ENCODE measurements at regions not wholly inside any gene's neighbourhood (a gene's known extent, or its start where the extent isn't known, plus 50 kb on each side); places are given as distances from the start of the nearest gene placed in this dataset.
A peak's percentile ranks its signal among the peaks of the same experiment; 100 is the strongest.

GRCh38 chr13:110790371-110790770 lies 76.9 kb downstream of the ING1 start:
- DNase-seq = no peak
- Histone ChIP-seq H3K27me3 (ENCODE audit: control insufficient read depth, insufficient read depth, low read length) (peaks cover 5% of the 10 kb centered on the region), H3K4me3 (ENCODE audit: low read length) (no peak overlapping the region), H3K4me1 (ENCODE audit: control insufficient read depth, insufficient read depth, low read length) (no peaks in the 10 kb centered on the region), H3K36me3 (ENCODE audit: control insufficient read depth, insufficient read depth, low read length) (no peaks in the 10 kb centered on the region), H3K9me3 (ENCODE audit: control insufficient read depth, low read depth, low read length) (peaks cover 4% of the 10 kb centered on the region), H3K27ac (ENCODE audit: low read length) (no peak overlapping the region)
- no CpG with 5 or more reads among the region's 3 CpGs for WGBS (ENCODE audit: insufficient coverage, low lambda C conversion rate)

- Histone ChIP-seq H3K4me1 (ENCODE audit: control insufficient read depth, insufficient read depth, low read length) (no peaks in the 10 kb centered on the region), H3K36me3 (ENCODE audit: control insufficient read depth, insufficient read depth, low read length) (no peaks in the 10 kb centered on the region), H3K4me3 (ENCODE audit: low read length) (no peak overlapping the region), H3K27ac (ENCODE audit: low read length) (no peak overlapping the region), H3K27me3 (ENCODE audit: control insufficient read depth, insufficient read depth, low read length) (peaks cover 9% of the 10 kb centered on the region), H3K9me3 (ENCODE audit: control insufficient read depth, low read depth, low read length) (peaks cover 4% of the 10 kb centered on the region)
- DNase-seq = no peak
- no CpG with 5 or more reads among the region's 7 CpGs for WGBS (ENCODE audit: insufficient coverage, low lambda C conversion rate)
Measured at GRCh38 chr13:110794209-110794608, 80.7 kb downstream of the ING1 start.

GRCh38 chr13:110797230-110797877 lies 83.9 kb downstream of the ING1 start:
- H3K36me3 ChIP-seq (ENCODE audit: control insufficient read depth, insufficient read depth, low read length) = no peaks in the 10 kb centered on the region
- DNase-seq = no peak
- no peak overlapping the region for H3K4me3 ChIP-seq (ENCODE audit: low read length)
- no peak overlapping the region for H3K27ac ChIP-seq (ENCODE audit: low read length)
- peaks cover 2% of the 10 kb centered on the region for H3K4me1 ChIP-seq (ENCODE audit: control insufficient read depth, insufficient read depth, low read length)
- WGBS (ENCODE audit: insufficient coverage, low lambda C conversion rate) = 70% methylated on average over 2 of the region's 9 CpGs
- H3K9me3 ChIP-seq (ENCODE audit: control insufficient read depth, low read depth, low read length) = peaks cover 4% of the 10 kb centered on the region
- peaks cover 15% of the 10 kb centered on the region for H3K27me3 ChIP-seq (ENCODE audit: control insufficient read depth, insufficient read depth, low read length)

GRCh38 chr13:110798081-110798994 lies 84.8 kb downstream of the ING1 start:
- Histone ChIP-seq H3K36me3 (ENCODE audit: control insufficient read depth, insufficient read depth, low read length) (no peaks in the 10 kb centered on the region), H3K27me3 (ENCODE audit: control insufficient read depth, insufficient read depth, low read length) (peaks cover 15% of the 10 kb centered on the region), H3K4me3 (ENCODE audit: low read length) (no peak overlapping the region), H3K4me1 (ENCODE audit: control insufficient read depth, insufficient read depth, low read length) (peaks cover 2% of the 10 kb centered on the region), H3K27ac (ENCODE audit: low read length) (no peak overlapping the region), H3K9me3 (ENCODE audit: control insufficient read depth, low read depth, low read length) (peaks cover 3% of the 10 kb centered on the region)
- WGBS (ENCODE audit: insufficient coverage, low lambda C conversion rate) = 100% methylated on average over 1 of the region's 18 CpGs
- no peak for DNase-seq

GRCh38 chr13:110799246-110800236 lies 86.0 kb downstream of the ING1 start:
- DNase-seq = peak in 1 of 2 donors; percentile 34
- peaks cover 2% of the 10 kb centered on the region for H3K4me1 ChIP-seq (ENCODE audit: control insufficient read depth, insufficient read depth, low read length)
- no peaks in the 10 kb centered on the region for H3K36me3 ChIP-seq (ENCODE audit: control insufficient read depth, insufficient read depth, low read length)
- no peaks in the 10 kb centered on the region for H3K9me3 ChIP-seq (ENCODE audit: control insufficient read depth, low read depth, low read length)
- H3K4me3 ChIP-seq (ENCODE audit: low read length) = no peak overlapping the region
- peak overlapping the region; percentile 48 for H3K27ac ChIP-seq (ENCODE audit: low read length)
- peaks cover 15% of the 10 kb centered on the region for H3K27me3 ChIP-seq (ENCODE audit: control insufficient read depth, insufficient read depth, low read length)
- 63% methylated on average over 1 of the region's 30 CpGs for WGBS (ENCODE audit: insufficient coverage, low lambda C conversion rate)

GRCh38 chr13:110801044-110801443 lies 87.5 kb downstream of the ING1 start:
- Histone ChIP-seq H3K4me1 (ENCODE audit: control insufficient read depth, insufficient read depth, low read length) (peaks cover 2% of the 10 kb centered on the region), H3K4me3 (ENCODE audit: low read length) (no peak overlapping the region), H3K36me3 (ENCODE audit: control insufficient read depth, insufficient read depth, low read length) (no peaks in the 10 kb centered on the region), H3K27ac (ENCODE audit: low read length) (no peak overlapping the region), H3K9me3 (ENCODE audit: control insufficient read depth, low read depth, low read length) (no peaks in the 10 kb centered on the region), H3K27me3 (ENCODE audit: control insufficient read depth, insufficient read depth, low read length) (peaks cover 12% of the 10 kb centered on the region)
- WGBS (ENCODE audit: insufficient coverage, low lambda C conversion rate) = no CpG with 5 or more reads among the region's 7 CpGs
- no peak for DNase-seq

- H3K27ac ChIP-seq (ENCODE audit: low read length) = no peak overlapping the region
- H3K27me3 ChIP-seq (ENCODE audit: control insufficient read depth, insufficient read depth, low read length) = peaks cover 13% of the 10 kb centered on the region
- no peaks in the 10 kb centered on the region for H3K36me3 ChIP-seq (ENCODE audit: control insufficient read depth, insufficient read depth, low read length)
- H3K9me3 ChIP-seq (ENCODE audit: control insufficient read depth, low read depth, low read length) = no peaks in the 10 kb centered on the region
- DNase-seq = no peak
- peaks cover 2% of the 10 kb centered on the region for H3K4me1 ChIP-seq (ENCODE audit: control insufficient read depth, insufficient read depth, low read length)
- WGBS (ENCODE audit: insufficient coverage, low lambda C conversion rate) = 72% methylated on average over 5 of the region's 5 CpGs
- no peak overlapping the region for H3K4me3 ChIP-seq (ENCODE audit: low read length)
Measured at GRCh38 chr13:110802260-110802659, 88.8 kb downstream of the ING1 start.

GRCh38 chr13:110806636-110807035 lies 93.1 kb downstream of the ING1 start:
- no peaks in the 10 kb centered on the region for H3K36me3 ChIP-seq (ENCODE audit: control insufficient read depth, insufficient read depth, low read length)
- H3K4me1 ChIP-seq (ENCODE audit: control insufficient read depth, insufficient read depth, low read length) = no peaks in the 10 kb centered on the region
- no peak for DNase-seq
- H3K9me3 ChIP-seq (ENCODE audit: control insufficient read depth, low read depth, low read length) = no peaks in the 10 kb centered on the region
- H3K4me3 ChIP-seq (ENCODE audit: low read length) = no peak overlapping the region
- no CpG with 5 or more reads among the region's 4 CpGs for WGBS (ENCODE audit: insufficient coverage, low lambda C conversion rate)
- H3K27me3 ChIP-seq (ENCODE audit: control insufficient read depth, insufficient read depth, low read length) = peaks cover 21% of the 10 kb centered on the region
- no peak overlapping the region for H3K27ac ChIP-seq (ENCODE audit: low read length)

GRCh38 chr13:110807546-110807945 lies 94.0 kb downstream of the ING1 start:
- WGBS (ENCODE audit: insufficient coverage, low lambda C conversion rate) = no CpG with 5 or more reads among the region's 1 CpG

GRCh38 chr13:110808138-110808537 lies 94.6 kb downstream of the ING1 start:
- Histone ChIP-seq H3K9me3 (ENCODE audit: control insufficient read depth, low read depth, low read length) (peaks cover 12% of the 10 kb centered on the region), H3K27ac (ENCODE audit: low read length) (no peak overlapping the region), H3K4me3 (ENCODE audit: low read length) (no peak overlapping the region), H3K4me1 (ENCODE audit: control insufficient read depth, insufficient read depth, low read length) (no peaks in the 10 kb centered on the region), H3K36me3 (ENCODE audit: control insufficient read depth, insufficient read depth, low read length) (no peaks in the 10 kb centered on the region), H3K27me3 (ENCODE audit: control insufficient read depth, insufficient read depth, low read length) (peaks cover 35% of the 10 kb centered on the region)
- no peak for DNase-seq
- 100% methylated on average over 1 of the region's 4 CpGs for WGBS (ENCODE audit: insufficient coverage, low lambda C conversion rate)

More at GRCh38 chr13:110807546-110807945, 94.0 kb downstream of the ING1 start:
- Histone ChIP-seq H3K36me3 (ENCODE audit: control insufficient read depth, insufficient read depth, low read length) (no peaks in the 10 kb centered on the region), H3K4me1 (ENCODE audit: control insufficient read depth, insufficient read depth, low read length) (no peaks in the 10 kb centered on the region), H3K27me3 (ENCODE audit: control insufficient read depth, insufficient read depth, low read length) (peaks cover 29% of the 10 kb centered on the region), H3K27ac (ENCODE audit: low read length) (no peak overlapping the region), H3K9me3 (ENCODE audit: control insufficient read depth, low read depth, low read length) (peaks cover 6% of the 10 kb centered on the region), H3K4me3 (ENCODE audit: low read length) (no peak overlapping the region)
- DNase-seq = no peak

Data from large intestine (tissue), 3 donors.